C4-2B (cell line): ENCODE measurements at regions not wholly inside any gene's neighbourhood (a gene's known extent, or its start where the extent isn't known, plus 50 kb on each side); places are given as distances from the start of the nearest gene placed in this dataset.

Source experiments
- ZFX ChIP-seq: fragments of 450-650 bp; IDR thresholded peaks from 2 replicates; pipeline ENCODE4 v1.6.1; 2017
- TF ChIP-seq, protein P1 (sequence below): fragments of 450-650 bp; conservative IDR thresholded peaks from 2 replicates; pipeline ENCODE4 v1.5.1; 2017; ENCODE audit warnings: mild to moderate bottlenecking

GRCh38 chr3:61334783-61335182 lies 83.5 kb upstream of the FHIT start:
- no peak for TF ChIP-seq ZFX
- TF ChIP-seq, protein P1, sequence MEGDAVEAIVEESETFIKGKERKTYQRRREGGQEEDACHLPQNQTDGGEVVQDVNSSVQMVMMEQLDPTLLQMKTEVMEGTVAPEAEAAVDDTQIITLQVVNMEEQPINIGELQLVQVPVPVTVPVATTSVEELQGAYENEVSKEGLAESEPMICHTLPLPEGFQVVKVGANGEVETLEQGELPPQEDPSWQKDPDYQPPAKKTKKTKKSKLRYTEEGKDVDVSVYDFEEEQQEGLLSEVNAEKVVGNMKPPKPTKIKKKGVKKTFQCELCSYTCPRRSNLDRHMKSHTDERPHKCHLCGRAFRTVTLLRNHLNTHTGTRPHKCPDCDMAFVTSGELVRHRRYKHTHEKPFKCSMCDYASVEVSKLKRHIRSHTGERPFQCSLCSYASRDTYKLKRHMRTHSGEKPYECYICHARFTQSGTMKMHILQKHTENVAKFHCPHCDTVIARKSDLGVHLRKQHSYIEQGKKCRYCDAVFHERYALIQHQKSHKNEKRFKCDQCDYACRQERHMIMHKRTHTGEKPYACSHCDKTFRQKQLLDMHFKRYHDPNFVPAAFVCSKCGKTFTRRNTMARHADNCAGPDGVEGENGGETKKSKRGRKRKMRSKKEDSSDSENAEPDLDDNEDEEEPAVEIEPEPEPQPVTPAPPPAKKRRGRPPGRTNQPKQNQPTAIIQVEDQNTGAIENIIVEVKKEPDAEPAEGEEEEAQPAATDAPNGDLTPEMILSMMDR = no peak
